Endothelial cell of umbilical vein (primary cell): ENCODE measurements at regions not wholly inside any gene's neighbourhood (a gene's known extent, or its start where the extent isn't known, plus 50 kb on each side); places are given as distances from the start of the nearest gene placed in this dataset.

Experiments
- BruUV-seq: library from RNA; stranded (reverse); fragments of 400-500 nt; replicated peaks from 2 replicates; lab custom pipeline; 2021; lab: Mats Ljungman, UMichigan
- CTCF ChIA-PET: fragments of 300-600, 350-600 bp; sonication (Branson Sonifier 250); formaldehyde crosslinking; loops from one replicate; lab custom pipeline; 2021; ENCODE audit warnings: antibody characterized with exemption, inconsistent platforms; lab: Charles Lee
- POLR2A ChIA-PET: fragments of 300-600, 350-600 bp; sonication (Branson Sonifier 250); formaldehyde crosslinking; loops from one replicate; lab custom pipeline; 2021; ENCODE audit warnings: antibody characterized with exemption, inconsistent platforms; lab: Charles Lee
- DNase-seq: peaks from one replicate; pipeline ENCODE4 v3.0.0-alpha.2; 2011; ENCODE audit warnings: low read depth, low spot score
- FAIRE-seq: peaks from 2 replicates; lab custom pipeline; 2011; peaks lifted over from hg19 to GRCh38; lab: Jason Lieb, UNC
- H2AFZ ChIP-seq: 2 replicates; pipeline ENCODE4 v1.6.0; 2012; ENCODE audit warnings: low read depth, low read length, control low read depth, inconsistent platforms
- H3K27ac ChIP-seq: 2 replicates; pipeline ENCODE4 v1.5.1; 2011; ENCODE audit warnings: low read depth, mild to moderate bottlenecking, control low read depth, low read length, moderate library complexity; ENCODE audit not compliant: insufficient read depth
- H3K27me3 ChIP-seq, 2 experiments: 2 replicates each; pipeline versions ENCODE4 v1.6.0 to v1.6.1; 2011; ENCODE audit warnings: low read length in 2 of 2, mixed read lengths in 1 of 2; ENCODE audit not compliant: control insufficient read depth in 2 of 2, insufficient read depth in 2 of 2
- H3K36me3 ChIP-seq, 2 experiments: 2 replicates in 1 of 2; 3 replicates in 1 of 2; pipeline ENCODE4 v1.5.1; 2011; ENCODE audit warnings: low read length in 2 of 2, mild to moderate bottlenecking in 1 of 2, moderate library complexity in 1 of 2; ENCODE audit not compliant: control insufficient read depth in 2 of 2, insufficient read depth in 2 of 2; ENCODE audit errors: extremely low read depth in 1 of 2
- H3K4me1 ChIP-seq: 3 replicates; pipeline ENCODE4 v1.5.1; 2011; ENCODE audit warnings: mild to moderate bottlenecking, low read length; ENCODE audit not compliant: control insufficient read depth, insufficient read depth; ENCODE audit errors: extremely low read depth
- H3K4me2 ChIP-seq: 2 replicates; pipeline ENCODE4 v1.6.1; 2011; ENCODE audit warnings: low read length, control low read depth, mixed read lengths; ENCODE audit not compliant: insufficient read depth
- H3K4me3 ChIP-seq, 3 experiments: fragments of 200-600 bp in 1 of 3; sonication (generic), shearing (Covaris generic) in 1 of 3; replicated peaks in 1 of 3; 2 replicates each; pipeline ENCODE4 v1.5.1; 2011 to 2016; ENCODE audit warnings: control low read depth in 3 of 3, low read length in 3 of 3, mild to moderate bottlenecking in 2 of 3, inconsistent platforms in 1 of 3, low read depth in 1 of 3, moderate library complexity in 1 of 3; ENCODE audit not compliant: insufficient read depth in 1 of 3
- H3K79me2 ChIP-seq: 2 replicates; pipeline ENCODE4 v1.6.0; 2012; ENCODE audit warnings: low read length, inconsistent platforms; ENCODE audit not compliant: control insufficient read depth, insufficient read depth
- H3K9ac ChIP-seq: replicated peaks from 2 replicates; pipeline ENCODE3; 2011; ENCODE audit warnings: low read length, control low read depth; ENCODE audit not compliant: insufficient read depth; ENCODE audit errors: extremely low read depth
- H3K9me1 ChIP-seq: replicated peaks from 3 replicates; pipeline ENCODE4 v1.6.0; 2011; ENCODE audit warnings: mild to moderate bottlenecking, low read length; ENCODE audit not compliant: control insufficient read depth, insufficient read depth; ENCODE audit errors: extremely low read depth
- H3K9me3 ChIP-seq: replicated peaks from 2 replicates; pipeline ENCODE4 v1.5.1; 2012; ENCODE audit warnings: low read length, inconsistent platforms; ENCODE audit not compliant: control insufficient read depth, insufficient read depth
- H4K20me1 ChIP-seq: replicated peaks from 2 replicates; pipeline ENCODE3; 2011; ENCODE audit warnings: mild to moderate bottlenecking, low read length; ENCODE audit not compliant: control insufficient read depth, insufficient read depth; ENCODE audit errors: extremely low read depth
- CTCF ChIP-seq, 2 donors: IDR thresholded peaks; 1 replicate in 1 of 2; 2 replicates in 1 of 2; pipeline ENCODE4 v1.5.1; 2011; ENCODE audit warnings: low read length in 2 of 2, mild to moderate bottlenecking in 2 of 2, moderate library complexity in 2 of 2, control low read depth in 1 of 2, inconsistent platforms in 1 of 2, low read depth in 1 of 2; ENCODE audit not compliant: insufficient read depth in 1 of 2; ENCODE audit errors: extremely low read depth in 1 of 2
- EZH2 ChIP-seq: IDR thresholded peaks from 2 replicates; pipeline ENCODE4 v1.6.1; 2012; ENCODE audit warnings: borderline replicate concordance, low read depth, mild to moderate bottlenecking, moderate library complexity, low read length, inconsistent platforms; ENCODE audit not compliant: severe bottlenecking
- FOS ChIP-seq: IDR thresholded peaks from 2 replicates; pipeline ENCODE4 v1.6.1; 2011; ENCODE audit warnings: mild to moderate bottlenecking, low read length, moderate library complexity, borderline replicate concordance; ENCODE audit not compliant: insufficient read depth
- GATA2 ChIP-seq: IDR thresholded peaks from 2 replicates; pipeline ENCODE4 v1.7.0; 2011; ENCODE audit warnings: low read depth, mild to moderate bottlenecking, moderate library complexity, mixed read lengths, low read length; ENCODE audit not compliant: insufficient read length, insufficient read depth
- JUN ChIP-seq: IDR thresholded peaks from 2 replicates; pipeline ENCODE4 v1.6.1; 2011; ENCODE audit warnings: borderline replicate concordance, low read depth; ENCODE audit not compliant: insufficient read length, insufficient read depth
- MYC ChIP-seq: IDR thresholded peaks from one replicate; pipeline ENCODE4 v1.6.1; 2011; ENCODE audit warnings: mild to moderate bottlenecking, low read depth, low read length
- POLR2A ChIP-seq: IDR thresholded peaks from 2 replicates; pipeline ENCODE4 v1.6.1; 2012; ENCODE audit warnings: low read depth, mild to moderate bottlenecking, control low read depth, low read length
- POLR2AphosphoS5 ChIP-seq: IDR thresholded peaks from 2 replicates; pipeline ENCODE4 v1.6.1; 2012; ENCODE audit warnings: low read depth, mild to moderate bottlenecking, control low read depth, low read length, moderate library complexity; ENCODE audit not compliant: insufficient read depth
- dilution Hi-C: fragments of 300-500 bp; cut with MboI; formaldehyde crosslinking; loops from one replicate; pipeline ENCODE4 v1.15.0; 2019; ENCODE audit warnings: low sequenced_read_pairs; ENCODE audit not compliant: extremely low pct_ligation_motif_present
- intact Hi-C: fragments of 100-400 bp; cut with micrococcal nuclease; formaldehyde crosslinking; loops from one replicate; pipeline ENCODE4 v1.10.0; 2022

DNA sequence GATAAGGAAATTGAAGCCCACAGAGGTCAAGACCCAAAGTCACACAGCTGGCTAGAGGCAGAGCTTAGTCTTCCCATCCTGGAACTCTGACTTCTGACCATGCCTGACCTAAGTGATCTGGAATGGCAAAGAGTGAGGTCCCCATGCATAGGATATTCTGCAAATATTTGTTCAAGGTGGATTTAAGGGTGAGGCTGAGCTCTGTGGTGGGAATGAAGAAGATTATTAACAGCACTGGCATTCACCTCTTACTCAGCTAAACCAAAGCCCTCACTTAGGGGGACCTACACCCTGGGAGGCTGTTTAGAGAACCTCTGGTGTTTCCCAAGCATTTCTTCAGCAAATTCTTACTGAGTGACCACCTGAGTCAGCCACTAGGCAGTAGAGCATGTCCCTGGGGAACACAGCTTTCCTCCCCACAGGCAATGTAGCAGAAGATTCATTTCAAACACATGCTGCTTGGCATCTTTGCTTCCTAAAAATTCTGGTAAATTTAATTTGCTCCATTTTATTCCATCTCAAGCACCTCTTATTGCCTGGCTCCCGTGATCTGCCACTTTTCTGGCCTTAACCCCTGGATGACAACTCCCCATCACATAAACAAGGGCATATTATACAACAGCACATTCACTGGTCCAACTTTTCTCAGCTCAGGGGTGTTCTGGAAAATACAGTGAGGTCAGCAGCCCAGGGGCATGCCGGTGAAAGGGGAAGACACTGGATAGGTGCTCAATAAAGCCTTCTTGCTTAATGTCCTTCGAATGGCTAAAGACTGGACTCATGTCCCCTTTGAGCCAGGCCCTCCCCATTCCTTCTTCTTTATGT lies 176.0 kb downstream of the ABHD5 start:
- CTCF ChIA-PET: interaction anchor here (2.4 to 11.9 kb wide), 2 partner anchors 10 to 247 kb away, joined by 7 to 140 read pairs; no protein-coding TSS in a partner anchor
- intact Hi-C loops: no loop called here

More for the DNA sequence above, 176.0 kb downstream of the ABHD5 start:
- Histone ChIP-seq H3K79me2 (no peaks in the 10 kb centered on the region), H3K9ac (no peak overlapping the region), H3K9me1 (no peaks in the 10 kb centered on the region), H3K4me1 (peaks cover 24% of the 10 kb centered on the region), H3K27ac (no peak overlapping the region), H3K9me3 (no peaks in the 10 kb centered on the region), H3K4me3 (no peak overlapping the region), H3K27me3 (no peaks in the 10 kb centered on the region), H3K36me3 (no peaks in the 10 kb centered on the region), H2AFZ (no peak overlapping the region), H3K4me2 (no peak overlapping the region), H4K20me1 (no peaks in the 10 kb centered on the region)
- no TSS peak for BruUV-seq
- DNase-seq (no peak), FAIRE-seq (no peak)
- dilution Hi-C loops: no loop called here
- POLR2A ChIA-PET: no interaction called here
- no peak for TF ChIP-seq EZH2
- no peak for TF ChIP-seq POLR2A
- no peak for TF ChIP-seq CTCF (IDR thresholded peaks at IDR 0.05; ENCODE audit: extremely low read depth in 1 of 2, insufficient read depth in 1 of 2, low read depth in 1 of 2, low read length in 2 of 2)
- TF ChIP-seq POLR2AphosphoS5: no peak
- TF ChIP-seq FOS: no peak
- peak; percentile 55 for TF ChIP-seq GATA2
- TF ChIP-seq JUN: no peak
- TF ChIP-seq MYC: no peak
